Amniotic epithelial cell (primary cell): ENCODE measurements at regions not wholly inside any gene's neighbourhood (a gene's known extent, or its start where the extent isn't known, plus 50 kb on each side); places are given as distances from the start of the nearest gene placed in this dataset.

Experiments used
- DNase-seq: peaks from one replicate; pipeline ENCODE4 v3.0.0-alpha.2; 2010; ENCODE audit warnings: low read depth

GRCh38 chr6:8506126-8506525 is 70.8 kb upstream of the SLC35B3 start:
- DNase-seq, result no peak

- no peak for DNase-seq
These were observed 64.2 kb upstream of the SLC35B3 start for GRCh38 chr6:8499540-8499939.

GRCh38 chr6:8494730-8495129 is 59.4 kb upstream of the SLC35B3 start:
- DNase-seq, result no peak

- DNase-seq, result no peak
These were observed 57.3 kb upstream of the SLC35B3 start for GRCh38 chr6:8492536-8493133.
